Left ventricle myocardium inferior (tissue), 1 donor: ENCODE measurements at regions not wholly inside any gene's neighbourhood (a gene's known extent, or its start where the extent isn't known, plus 50 kb on each side); places are given as distances from the start of the nearest gene placed in this dataset.
"Not testable (repeated sequence)": the region's sequence is repeated elsewhere in the genome, so short reads cannot be mapped to it uniquely, and the experiment has no call there.

Experiments used
- DNase-seq: peaks from one replicate; pipeline ENCODE4 v3.0.0-alpha.2; 2020
- H3K27ac ChIP-seq: fragments of 200-600 bp; replicated peaks from 2 replicates; pipeline ENCODE4 v1.8.0; 2021
- H3K27me3 ChIP-seq: fragments of 200-600 bp; 2 replicates; pipeline ENCODE4 v1.8.0; 2021; ENCODE audit warnings: low read depth
- H3K36me3 ChIP-seq: fragments of 200-600 bp; 2 replicates; pipeline ENCODE4 v1.8.0; 2021
- H3K4me1 ChIP-seq: fragments of 200-600 bp; 2 replicates; pipeline ENCODE4 v1.8.0; 2021
- H3K4me3 ChIP-seq: fragments of 200-600 bp; 2 replicates; pipeline ENCODE4 v1.8.0; 2021; ENCODE audit warnings: mild to moderate bottlenecking, moderate library complexity
- H3K9me3 ChIP-seq: fragments of 200-600 bp; replicated peaks from 2 replicates; pipeline ENCODE4 v1.8.0; 2021
- CTCF ChIP-seq: fragments of 200-600 bp; IDR thresholded peaks from 2 replicates; pipeline ENCODE4 v1.8.0; 2021; ENCODE audit warnings: antibody characterized with exemption, mild to moderate bottlenecking, borderline replicate concordance
- intact Hi-C: fragments of 100-400 bp; cut with micrococcal nuclease; formaldehyde crosslinking; loops from one replicate; pipeline ENCODE4 v1.11.0; 2022
- donor health status: DM: no; HTN: yes; CAD: no; lungs with severe emphysema.

GRCh38 chr16:16577062-16577461 lies 198.1 kb downstream of the NPIPA7 start:
- intact Hi-C loops, H3K4me1 ChIP-seq, DNase-seq, H3K36me3 ChIP-seq, H3K9me3 ChIP-seq, H3K27me3 ChIP-seq, H3K27ac ChIP-seq, H3K4me3 ChIP-seq: not testable (repeated sequence)

GRCh38 chr16:16578701-16579100 lies 199.8 kb downstream of the NPIPA7 start:
- intact Hi-C loops, result no loop called here
- Histone ChIP-seq H3K9me3 (peaks cover 6% of the 10 kb centered on the region), H3K27ac (no peak overlapping the region), H3K4me3 (no peak overlapping the region), H3K27me3 (peaks cover 7% of the 10 kb centered on the region), H3K4me1 (no peaks in the 10 kb centered on the region), H3K36me3 (no peaks in the 10 kb centered on the region)
- DNase-seq, result no peak
- no peak for TF ChIP-seq CTCF

- intact Hi-C loops, H3K27ac ChIP-seq, H3K4me1 ChIP-seq, H3K36me3 ChIP-seq, DNase-seq, H3K4me3 ChIP-seq, H3K9me3 ChIP-seq: not testable (repeated sequence)
- H3K27me3 ChIP-seq, result peaks cover 16% of the 10 kb centered on the region
Observed at GRCh38 chr16:16582916-16583315, 204.0 kb downstream of the NPIPA7 start.

- H3K4me3 ChIP-seq, H3K27me3 ChIP-seq, intact Hi-C loops, H3K9me3 ChIP-seq, H3K36me3 ChIP-seq, DNase-seq, H3K27ac ChIP-seq, H3K4me1 ChIP-seq: not testable (repeated sequence)
Observed at GRCh38 chr16:16586073-16586651, 207.2 kb downstream of the NPIPA7 start.

- H3K27ac ChIP-seq, DNase-seq, H3K27me3 ChIP-seq, H3K9me3 ChIP-seq, intact Hi-C loops, H3K4me1 ChIP-seq, H3K36me3 ChIP-seq, H3K4me3 ChIP-seq: not testable (repeated sequence)
Observed at GRCh38 chr16:16586969-16587368, 208.0 kb downstream of the NPIPA7 start.

GRCh38 chr16:16588436-16588835 lies 209.5 kb downstream of the NPIPA7 start:
- H3K4me1 ChIP-seq, H3K27ac ChIP-seq, H3K9me3 ChIP-seq, H3K36me3 ChIP-seq, H3K4me3 ChIP-seq, intact Hi-C loops, DNase-seq: not testable (repeated sequence)
- H3K27me3 ChIP-seq, result peaks cover 13% of the 10 kb centered on the region

GRCh38 chr16:16590654-16591318 lies 211.8 kb downstream of the NPIPA7 start:
- DNase-seq, H3K4me1 ChIP-seq, H3K27ac ChIP-seq, H3K4me3 ChIP-seq, H3K9me3 ChIP-seq, intact Hi-C loops, H3K36me3 ChIP-seq: not testable (repeated sequence)
- peaks cover 16% of the 10 kb centered on the region for H3K27me3 ChIP-seq

GRCh38 chr16:16593156-16593863 lies 214.4 kb downstream of the NPIPA7 start:
- intact Hi-C loops, H3K4me3 ChIP-seq, H3K27me3 ChIP-seq, H3K4me1 ChIP-seq, H3K9me3 ChIP-seq, DNase-seq, H3K36me3 ChIP-seq, H3K27ac ChIP-seq: not testable (repeated sequence)
- peak; percentile 69 for TF ChIP-seq CTCF

GRCh38 chr16:16595029-16595718 lies 216.2 kb downstream of the NPIPA7 start:
- H3K27ac ChIP-seq, DNase-seq, H3K36me3 ChIP-seq, H3K27me3 ChIP-seq, H3K9me3 ChIP-seq, H3K4me3 ChIP-seq, intact Hi-C loops, H3K4me1 ChIP-seq: not testable (repeated sequence)

GRCh38 chr16:16601239-16601638 lies 222.3 kb downstream of the NPIPA7 start:
- H3K4me1 ChIP-seq, intact Hi-C loops: not testable (repeated sequence)

GRCh38 chr16:16607401-16608082 lies 228.6 kb downstream of the NPIPA7 start:
- H3K36me3 ChIP-seq, DNase-seq, intact Hi-C loops, H3K4me3 ChIP-seq, H3K9me3 ChIP-seq, H3K4me1 ChIP-seq, H3K27ac ChIP-seq: not testable (repeated sequence)
- peaks cover 13% of the 10 kb centered on the region for H3K27me3 ChIP-seq

More at GRCh38 chr16:16601239-16601638, 222.3 kb downstream of the NPIPA7 start:
- H3K4me3 ChIP-seq, DNase-seq, H3K27me3 ChIP-seq, H3K9me3 ChIP-seq, H3K36me3 ChIP-seq, H3K27ac ChIP-seq: not testable (repeated sequence)
